ENCODE measurements at regions not wholly inside any gene's neighbourhood (a gene's known extent, or its start where the extent isn't known, plus 50 kb on each side); places are given as distances from the start of the nearest gene placed in this dataset.

DNA sequence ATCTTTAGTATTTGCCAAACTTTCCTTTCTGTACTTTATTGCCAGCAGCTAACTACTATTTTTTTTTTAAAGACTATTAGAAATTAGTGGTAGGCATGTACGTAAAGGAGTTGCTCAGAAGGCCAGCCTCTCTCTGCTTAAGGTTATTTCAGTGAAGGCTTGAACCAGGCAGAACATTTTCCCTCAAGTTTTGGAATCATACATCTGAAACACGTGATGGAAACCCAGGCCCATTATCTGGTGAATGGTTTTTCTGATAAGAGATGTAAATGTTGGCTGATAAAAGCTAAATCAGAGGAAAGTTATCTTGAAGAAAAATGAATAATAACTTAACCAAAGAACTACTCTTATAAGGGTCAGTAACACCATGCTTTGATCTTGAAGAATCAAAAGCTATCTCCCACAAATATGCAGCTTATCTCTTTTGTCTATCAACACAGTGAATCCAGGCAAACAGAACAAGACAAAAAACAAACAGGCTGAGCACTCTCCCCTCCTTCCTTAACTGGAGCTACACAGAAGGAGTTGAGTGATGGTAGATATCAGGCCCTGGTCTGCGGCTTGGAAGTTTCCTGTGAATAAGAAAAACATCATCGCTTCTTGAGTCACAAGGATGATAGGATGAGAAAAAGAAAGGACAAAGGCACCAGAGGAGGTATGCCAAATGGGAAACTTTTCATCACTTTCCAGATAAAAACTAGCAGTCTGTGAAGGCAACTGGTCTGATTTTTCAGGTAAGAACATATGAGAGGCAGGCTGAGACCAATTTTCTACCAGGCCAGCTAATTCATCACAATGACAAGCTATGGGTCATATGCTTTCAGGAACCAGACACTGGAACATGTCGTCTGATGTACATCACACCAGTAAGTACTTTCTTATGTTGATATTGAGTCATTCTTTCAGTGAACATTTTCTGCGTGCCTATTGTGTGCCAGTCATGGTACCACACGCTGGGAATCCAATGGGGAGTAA is 88.4 kb upstream of the STK17B start:
- TF ChIP-seq, protein P1, sequence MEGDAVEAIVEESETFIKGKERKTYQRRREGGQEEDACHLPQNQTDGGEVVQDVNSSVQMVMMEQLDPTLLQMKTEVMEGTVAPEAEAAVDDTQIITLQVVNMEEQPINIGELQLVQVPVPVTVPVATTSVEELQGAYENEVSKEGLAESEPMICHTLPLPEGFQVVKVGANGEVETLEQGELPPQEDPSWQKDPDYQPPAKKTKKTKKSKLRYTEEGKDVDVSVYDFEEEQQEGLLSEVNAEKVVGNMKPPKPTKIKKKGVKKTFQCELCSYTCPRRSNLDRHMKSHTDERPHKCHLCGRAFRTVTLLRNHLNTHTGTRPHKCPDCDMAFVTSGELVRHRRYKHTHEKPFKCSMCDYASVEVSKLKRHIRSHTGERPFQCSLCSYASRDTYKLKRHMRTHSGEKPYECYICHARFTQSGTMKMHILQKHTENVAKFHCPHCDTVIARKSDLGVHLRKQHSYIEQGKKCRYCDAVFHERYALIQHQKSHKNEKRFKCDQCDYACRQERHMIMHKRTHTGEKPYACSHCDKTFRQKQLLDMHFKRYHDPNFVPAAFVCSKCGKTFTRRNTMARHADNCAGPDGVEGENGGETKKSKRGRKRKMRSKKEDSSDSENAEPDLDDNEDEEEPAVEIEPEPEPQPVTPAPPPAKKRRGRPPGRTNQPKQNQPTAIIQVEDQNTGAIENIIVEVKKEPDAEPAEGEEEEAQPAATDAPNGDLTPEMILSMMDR (IDR thresholded peaks at IDR 0.05; ENCODE audit: insufficient read depth, low read length, missing control alignments): no peak
- CTCF ChIA-PET: interaction anchor here (0.8 to 4.4 kb wide), 7 partner anchors 12 to 194 kb away, joined by 3 to 37 read pairs (median 3); no protein-coding TSS in a partner anchor
- no peak overlapping the region for H3K4me3 ChIP-seq (ENCODE audit: low read depth, low read length)
- POLR2A ChIA-PET: interaction anchor here (1.0 to 1.6 kb wide), 6 partner anchors 11 to 90 kb away, joined by 3 to 10 read pairs (median 4); no protein-coding TSS in a partner anchor
- no peak for DNase-seq (ENCODE audit: low read depth, low spot score)

- TF ChIP-seq, protein P1 (IDR thresholded peaks at IDR 0.05; ENCODE audit: insufficient read depth, low read length, missing control alignments): no peak
- CTCF ChIA-PET: interaction anchor here (0.8 to 4.4 kb wide), 7 partner anchors 12 to 194 kb away, joined by 3 to 37 read pairs (median 4); no protein-coding TSS in a partner anchor
- POLR2A ChIA-PET: interaction anchor here (1.0 to 1.6 kb wide), 4 partner anchors 12 to 90 kb away, joined by 4 to 10 read pairs (median 4); no protein-coding TSS in a partner anchor
- H3K4me3 ChIP-seq (ENCODE audit: low read depth, low read length): no peak overlapping the region
- DNase-seq (ENCODE audit: low read depth, low spot score): no peak
Observed at GRCh38 chr2:196260546-196260945, 89.2 kb upstream of the STK17B start.

GRCh38 chr2:196262606-196263005 is 91.2 kb upstream of the STK17B start:
- ChIA-PET CTCF (no interaction called here), POLR2A (no interaction called here)
- TF ChIP-seq, protein P1 (IDR thresholded peaks at IDR 0.05; ENCODE audit: insufficient read depth, low read length, missing control alignments): no peak
- no peak overlapping the region for H3K4me3 ChIP-seq (ENCODE audit: low read depth, low read length)
- DNase-seq (ENCODE audit: low read depth, low spot score): no peak

DNA sequence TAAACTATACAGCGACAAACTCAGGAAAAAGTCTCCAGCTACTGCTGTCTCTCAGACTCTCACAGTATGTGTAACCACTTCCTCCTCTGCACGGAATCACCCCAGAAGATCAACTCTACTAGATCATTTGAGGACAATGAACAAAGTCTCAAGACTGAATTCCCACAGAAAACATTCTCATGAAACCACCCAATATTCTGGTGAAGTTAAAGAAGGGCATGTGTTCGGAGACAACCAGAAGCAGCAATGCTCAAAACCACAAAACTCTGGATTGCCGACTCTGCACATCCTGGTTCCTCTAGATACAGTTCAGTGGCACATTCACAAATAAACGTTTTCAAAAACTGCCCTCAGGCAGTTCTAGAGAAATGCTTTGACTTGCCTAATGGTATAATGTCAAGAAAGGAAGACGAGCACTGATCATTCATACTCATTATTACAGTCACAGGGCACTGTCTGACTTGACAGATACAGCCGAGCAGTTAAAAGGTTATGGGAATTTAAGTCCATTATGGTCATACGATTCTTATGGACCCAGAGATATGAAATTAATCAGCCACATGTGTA is 91.9 kb upstream of the STK17B start:
- TF ChIP-seq, protein P1 (IDR thresholded peaks at IDR 0.05; ENCODE audit: insufficient read depth, low read length, missing control alignments): no peak
- no peak for DNase-seq (ENCODE audit: low read depth, low spot score)
- no peak overlapping the region for H3K4me3 ChIP-seq (ENCODE audit: low read depth, low read length)
- POLR2A ChIA-PET: no interaction called here
- CTCF ChIA-PET: no interaction called here

DNA sequence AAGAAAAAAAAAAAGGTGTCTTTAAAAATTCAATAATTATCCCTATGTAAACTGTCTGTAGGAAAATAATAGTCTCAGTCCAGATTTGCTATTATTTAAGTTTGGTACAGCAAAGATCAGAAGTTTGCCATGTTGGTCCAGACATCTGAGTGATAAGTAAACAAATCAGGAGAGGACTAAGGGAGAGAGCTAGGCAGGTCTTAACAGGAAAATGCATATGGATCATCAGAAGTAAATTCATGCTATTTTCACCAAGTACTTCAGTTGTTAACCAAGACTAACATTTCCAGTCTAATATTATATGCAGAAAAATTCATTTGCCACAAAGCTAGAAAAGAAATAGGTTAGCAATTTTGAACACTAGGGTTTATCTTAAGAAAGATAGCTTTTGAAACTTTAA is 95.0 kb upstream of the STK17B start:
- no peak for DNase-seq (ENCODE audit: low read depth, low spot score)
- TF ChIP-seq, protein P1 (IDR thresholded peaks at IDR 0.05; ENCODE audit: insufficient read depth, low read length, missing control alignments): no peak
- ChIA-PET POLR2A (no interaction called here), CTCF (interaction anchor here (0.7 to 2.7 kb wide), 3 partner anchors 10 to 199 kb away, joined by 3 to 11 read pairs (median 3); no protein-coding TSS in a partner anchor)
- H3K4me3 ChIP-seq (ENCODE audit: low read depth, low read length): no peak overlapping the region

DNA sequence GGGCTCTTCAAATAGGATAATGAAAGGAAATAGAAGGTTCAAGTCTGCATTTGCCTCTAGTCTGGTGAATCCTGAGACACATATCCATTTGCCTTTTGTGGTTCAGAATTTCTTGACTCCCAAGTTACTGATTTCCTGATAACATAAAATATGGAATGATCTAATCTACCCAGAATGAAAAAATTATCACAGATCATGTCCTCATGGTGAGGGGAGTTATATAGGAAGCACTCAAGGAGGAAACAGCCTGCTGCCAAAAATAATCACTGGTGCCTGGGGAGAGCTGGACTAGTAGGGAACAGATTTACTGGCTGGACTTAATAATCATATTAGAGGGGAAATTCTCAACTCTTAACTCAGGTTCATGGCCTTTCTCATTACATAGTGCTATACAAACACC is 95.5 kb upstream of the STK17B start:
- ChIA-PET POLR2A (no interaction called here), CTCF (interaction anchor here (0.7 to 2.7 kb wide), 4 partner anchors 9 to 200 kb away, joined by 3 to 11 read pairs (median 3); no protein-coding TSS in a partner anchor)
- no peak overlapping the region for H3K4me3 ChIP-seq (ENCODE audit: low read depth, low read length)
- no peak for DNase-seq (ENCODE audit: low read depth, low spot score)
- TF ChIP-seq, protein P1 (IDR thresholded peaks at IDR 0.05; ENCODE audit: insufficient read depth, low read length, missing control alignments): no peak

All from AG04449 (cell line).